Muscle layer of colon (tissue), 2 donors: ENCODE measurements at regions not wholly inside any gene's neighbourhood (a gene's known extent, or its start where the extent isn't known, plus 50 kb on each side); places are given as distances from the start of the nearest gene placed in this dataset.

ENCODE experiments used
- H3K27ac ChIP-seq: one replicate; pipeline ENCODE4 v1.7.0; 2013; ENCODE audit warnings: low read depth, mild to moderate bottlenecking, low read length, moderate library complexity
- H3K27me3 ChIP-seq, 2 donors: one replicate each; pipeline ENCODE4 v1.7.0; 2013; ENCODE audit warnings: low read length in 2 of 2, mild to moderate bottlenecking in 2 of 2; ENCODE audit not compliant: insufficient read depth in 2 of 2, control insufficient read depth in 1 of 2
- H3K36me3 ChIP-seq: one replicate; pipeline ENCODE4 v1.7.0; 2013; ENCODE audit warnings: mild to moderate bottlenecking, low read length; ENCODE audit not compliant: insufficient read depth
- H3K4me1 ChIP-seq: one replicate; pipeline ENCODE4 v1.7.0; 2013; ENCODE audit warnings: mild to moderate bottlenecking, low read length; ENCODE audit not compliant: insufficient read depth
- H3K4me3 ChIP-seq, 2 donors: one replicate each; pipeline ENCODE4 v1.7.0; 2013; ENCODE audit warnings: low read length in 2 of 2, low read depth in 1 of 2, mild to moderate bottlenecking in 1 of 2, moderate library complexity in 1 of 2
- H3K9ac ChIP-seq: one replicate; pipeline ENCODE4 v1.7.0; 2013; ENCODE audit warnings: low read length
- H3K9me3 ChIP-seq: one replicate; pipeline ENCODE4 v1.7.0; 2013; ENCODE audit warnings: mild to moderate bottlenecking, low read length
- donor health status: abdominal sarcoma.
- donor health status: Adenocarcinoma of cecum.

DNA sequence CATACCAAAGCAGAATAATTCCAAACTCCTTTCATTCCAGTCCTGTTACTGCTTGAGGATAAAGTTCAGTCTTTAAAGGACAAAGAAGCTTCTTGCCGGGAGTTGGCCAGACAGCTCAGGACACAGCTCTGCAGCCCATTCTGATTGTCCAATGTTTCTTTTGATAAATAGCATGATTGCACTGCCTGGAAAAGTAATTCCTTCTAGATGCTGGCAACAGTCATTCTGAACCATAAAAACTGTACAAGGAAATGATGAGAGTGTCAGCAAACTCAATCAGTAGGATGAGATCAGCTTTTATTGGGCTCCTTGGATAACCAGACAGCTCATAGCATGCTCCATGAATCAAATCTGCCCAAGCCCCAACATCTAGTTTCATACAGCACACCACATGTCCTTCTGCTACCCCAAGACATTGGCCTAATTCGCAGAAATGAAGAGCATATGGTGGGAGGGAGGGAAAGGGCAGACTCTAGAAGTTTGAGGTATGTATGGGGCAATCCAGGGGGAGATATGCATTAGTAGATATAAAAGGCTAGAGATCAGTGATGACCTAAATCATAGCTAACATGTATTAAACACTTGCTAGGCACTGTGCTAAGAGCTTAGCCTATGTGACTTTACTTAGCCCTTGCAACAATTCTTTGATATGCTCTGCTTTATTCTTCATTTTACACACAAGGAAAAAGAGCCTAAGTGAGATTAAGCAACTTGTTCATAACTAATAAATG, 219.9 kb upstream of the NREP start:
- Histone ChIP-seq H3K4me1 (peaks cover 31% of the 10 kb centered on the region), H3K27me3 (no peaks in the 10 kb centered on the region), H3K36me3 (no peaks in the 10 kb centered on the region), H3K4me3 (no peak overlapping the region), H3K9ac (no peak overlapping the region), H3K27ac (no peak overlapping the region), H3K9me3 (peaks cover 5% of the 10 kb centered on the region)

DNA sequence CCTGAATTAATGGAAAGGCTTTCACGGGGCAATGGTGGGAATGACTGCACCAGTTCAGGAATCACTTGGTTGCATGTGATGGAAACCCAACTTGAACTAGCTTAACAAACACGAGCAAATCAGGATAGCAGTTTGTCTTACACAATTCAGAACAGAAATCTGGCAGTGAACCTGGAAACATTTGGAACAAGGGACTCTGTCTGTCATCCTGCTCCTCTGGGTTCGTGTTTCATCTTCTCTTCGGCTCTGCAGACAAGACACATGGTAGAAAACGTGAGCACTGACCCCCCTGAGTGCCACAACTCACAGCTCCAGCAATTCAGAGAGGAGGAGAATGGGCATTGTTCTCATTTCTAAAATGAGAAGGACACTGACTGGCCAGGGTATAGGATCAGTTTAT, 218.1 kb upstream of the NREP start:
- no peaks in the 10 kb centered on the region for H3K36me3 ChIP-seq
- peaks cover 31% of the 10 kb centered on the region for H3K4me1 ChIP-seq
- peaks cover 5% of the 10 kb centered on the region for H3K9me3 ChIP-seq
- H3K9ac ChIP-seq, result no peak overlapping the region
- no peak overlapping the region for H3K27ac ChIP-seq
- no peaks in the 10 kb centered on the region for H3K27me3 ChIP-seq
- H3K4me3 ChIP-seq, result no peak overlapping the region

DNA sequence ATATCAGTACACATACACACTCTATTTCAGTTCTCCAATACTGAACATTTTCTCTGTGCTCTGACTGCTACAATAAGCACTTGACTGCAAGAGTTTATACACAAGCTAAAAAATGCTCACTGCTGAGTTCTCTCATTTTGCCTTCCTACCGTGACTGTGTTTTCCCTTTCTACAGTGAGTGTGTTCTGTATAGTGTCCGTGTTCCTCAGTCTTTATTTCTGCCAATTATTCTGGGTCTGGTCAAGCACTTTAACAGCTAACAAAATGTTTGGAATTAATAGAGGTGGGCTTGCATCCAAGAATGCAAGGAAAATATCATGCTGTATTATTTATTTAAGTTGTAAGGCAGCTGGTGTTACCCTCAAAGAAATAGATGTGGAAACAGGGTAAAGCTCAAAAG, 217.0 kb upstream of the NREP start:
- Histone ChIP-seq H3K4me3 (no peak overlapping the region), H3K9ac (no peak overlapping the region), H3K27ac (no peak overlapping the region), H3K27me3 (no peaks in the 10 kb centered on the region), H3K9me3 (peaks cover 5% of the 10 kb centered on the region), H3K36me3 (no peaks in the 10 kb centered on the region), H3K4me1 (peaks cover 31% of the 10 kb centered on the region)

GRCh38 chr5:111972548-111972947, 215.6 kb upstream of the NREP start:
- Histone ChIP-seq H3K4me1 (peaks cover 31% of the 10 kb centered on the region), H3K27me3 (no peaks in the 10 kb centered on the region), H3K9ac (no peak overlapping the region), H3K4me3 (no peak overlapping the region), H3K36me3 (no peaks in the 10 kb centered on the region), H3K27ac (no peak overlapping the region), H3K9me3 (no peaks in the 10 kb centered on the region)

DNA sequence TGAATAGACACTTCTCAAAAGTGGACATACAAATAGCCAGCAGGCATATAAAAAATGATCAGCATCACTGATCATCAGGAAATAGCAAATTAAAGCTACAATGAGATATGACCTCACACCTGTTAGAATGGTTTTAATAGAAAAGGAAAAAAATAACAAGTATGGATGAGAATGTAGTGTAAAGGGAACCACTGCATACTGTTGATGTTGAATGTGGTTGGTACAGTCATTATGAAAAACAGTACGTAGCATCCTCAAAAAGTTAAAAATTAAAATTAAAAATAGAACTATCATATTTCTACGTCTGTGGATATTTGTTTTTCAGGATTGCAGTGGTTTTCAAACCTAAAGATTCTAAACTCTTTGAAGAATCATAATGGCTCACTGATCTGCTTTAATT, 215.1 kb upstream of the NREP start:
- H3K27ac ChIP-seq, result no peak overlapping the region
- no peaks in the 10 kb centered on the region for H3K9me3 ChIP-seq
- H3K36me3 ChIP-seq, result no peaks in the 10 kb centered on the region
- peaks cover 31% of the 10 kb centered on the region for H3K4me1 ChIP-seq
- H3K27me3 ChIP-seq, result no peaks in the 10 kb centered on the region
- no peak overlapping the region for H3K9ac ChIP-seq
- no peak overlapping the region for H3K4me3 ChIP-seq

DNA sequence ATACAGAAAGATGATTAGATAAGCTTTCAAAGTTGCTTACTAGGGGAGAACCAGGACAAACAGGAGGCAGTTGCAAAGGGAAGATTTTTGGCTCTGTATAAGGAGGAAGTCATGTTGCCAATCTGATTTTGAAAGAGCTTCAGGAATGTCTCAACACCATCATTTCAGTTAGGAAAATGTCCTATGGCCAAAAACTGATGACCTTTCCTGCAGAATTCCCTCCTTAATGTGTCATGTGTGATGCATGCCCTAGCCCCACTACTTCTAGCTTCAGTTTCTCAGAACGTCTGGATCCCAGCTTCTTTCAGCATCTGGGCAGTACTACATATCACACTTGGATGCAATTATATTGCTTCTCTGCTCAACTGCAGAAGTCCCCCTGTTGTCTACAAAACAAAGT, 211.5 kb upstream of the NREP start:
- Histone ChIP-seq H3K27me3 (no peaks in the 10 kb centered on the region), H3K4me3 (no peak overlapping the region), H3K9ac (no peak overlapping the region), H3K4me1 (peaks cover 4% of the 10 kb centered on the region), H3K27ac (no peak overlapping the region), H3K36me3 (no peaks in the 10 kb centered on the region), H3K9me3 (no peaks in the 10 kb centered on the region)

DNA sequence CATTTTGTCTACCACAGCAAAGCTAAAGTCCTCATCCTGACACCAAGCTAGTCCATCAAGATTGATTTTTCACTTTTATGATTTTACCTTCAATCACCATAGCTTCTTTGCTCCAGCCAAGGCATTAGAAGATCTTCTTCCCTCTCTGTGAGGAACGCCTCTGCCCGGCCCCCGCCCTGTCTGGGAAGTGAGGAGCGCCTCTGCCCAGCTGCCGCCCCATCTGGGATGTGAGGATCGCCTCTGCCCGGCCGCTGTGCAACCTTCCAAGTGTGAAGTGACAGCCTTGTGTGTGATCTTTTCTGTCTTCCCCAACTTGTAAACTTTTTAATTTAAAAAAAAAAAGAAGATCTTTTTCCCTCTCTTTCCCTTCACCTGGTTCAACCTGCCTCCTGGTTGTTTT, 210.5 kb upstream of the NREP start:
- no peaks in the 10 kb centered on the region for H3K4me1 ChIP-seq
- H3K36me3 ChIP-seq, result no peaks in the 10 kb centered on the region
- no peaks in the 10 kb centered on the region for H3K9me3 ChIP-seq
- no peak overlapping the region for H3K9ac ChIP-seq
- no peak overlapping the region for H3K4me3 ChIP-seq
- no peaks in the 10 kb centered on the region for H3K27me3 ChIP-seq
- H3K27ac ChIP-seq, result no peak overlapping the region

DNA sequence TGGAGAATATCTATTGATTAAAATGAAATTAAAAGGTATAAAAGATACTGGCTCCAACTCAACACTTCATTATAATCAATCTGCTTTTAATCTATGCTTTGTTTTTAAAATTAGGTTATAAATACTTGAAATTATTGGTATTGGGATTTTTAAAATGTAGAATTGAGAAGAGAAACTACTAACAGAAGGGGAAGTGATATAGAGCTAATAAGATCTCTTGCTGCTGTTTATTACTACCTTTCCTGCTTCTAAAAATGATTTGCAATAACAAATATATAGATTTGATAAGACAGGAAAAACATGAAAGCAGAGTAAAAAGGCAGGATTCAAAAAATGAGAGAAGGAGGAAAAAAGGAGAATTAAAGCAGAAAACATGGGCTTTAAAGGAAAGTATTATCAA, 209.3 kb upstream of the NREP start:
- H3K9me3 ChIP-seq, result no peaks in the 10 kb centered on the region
- no peak overlapping the region for H3K9ac ChIP-seq
- no peaks in the 10 kb centered on the region for H3K27me3 ChIP-seq
- no peaks in the 10 kb centered on the region for H3K36me3 ChIP-seq
- no peaks in the 10 kb centered on the region for H3K4me1 ChIP-seq
- H3K4me3 ChIP-seq, result no peak overlapping the region
- H3K27ac ChIP-seq, result no peak overlapping the region

GRCh38 chr5:111963555-111963954, 206.6 kb upstream of the NREP start:
- Histone ChIP-seq H3K27me3 (no peaks in the 10 kb centered on the region), H3K9ac (no peak overlapping the region), H3K4me1 (peaks cover 9% of the 10 kb centered on the region), H3K36me3 (no peaks in the 10 kb centered on the region), H3K4me3 (no peak overlapping the region), H3K27ac (no peak overlapping the region), H3K9me3 (no peaks in the 10 kb centered on the region)

GRCh38 chr5:111962906-111963305, 205.9 kb upstream of the NREP start:
- Histone ChIP-seq H3K9ac (no peak overlapping the region), H3K4me1 (peaks cover 9% of the 10 kb centered on the region), H3K9me3 (no peaks in the 10 kb centered on the region), H3K27me3 (no peaks in the 10 kb centered on the region), H3K4me3 (no peak overlapping the region), H3K36me3 (no peaks in the 10 kb centered on the region), H3K27ac (no peak overlapping the region)

GRCh38 chr5:111961862-111962261, 204.9 kb upstream of the NREP start:
- H3K4me3 ChIP-seq, result no peak overlapping the region
- peaks cover 9% of the 10 kb centered on the region for H3K4me1 ChIP-seq
- no peak overlapping the region for H3K9ac ChIP-seq
- no peaks in the 10 kb centered on the region for H3K27me3 ChIP-seq
- H3K27ac ChIP-seq, result no peak overlapping the region
- H3K9me3 ChIP-seq, result no peaks in the 10 kb centered on the region
- H3K36me3 ChIP-seq, result no peaks in the 10 kb centered on the region

DNA sequence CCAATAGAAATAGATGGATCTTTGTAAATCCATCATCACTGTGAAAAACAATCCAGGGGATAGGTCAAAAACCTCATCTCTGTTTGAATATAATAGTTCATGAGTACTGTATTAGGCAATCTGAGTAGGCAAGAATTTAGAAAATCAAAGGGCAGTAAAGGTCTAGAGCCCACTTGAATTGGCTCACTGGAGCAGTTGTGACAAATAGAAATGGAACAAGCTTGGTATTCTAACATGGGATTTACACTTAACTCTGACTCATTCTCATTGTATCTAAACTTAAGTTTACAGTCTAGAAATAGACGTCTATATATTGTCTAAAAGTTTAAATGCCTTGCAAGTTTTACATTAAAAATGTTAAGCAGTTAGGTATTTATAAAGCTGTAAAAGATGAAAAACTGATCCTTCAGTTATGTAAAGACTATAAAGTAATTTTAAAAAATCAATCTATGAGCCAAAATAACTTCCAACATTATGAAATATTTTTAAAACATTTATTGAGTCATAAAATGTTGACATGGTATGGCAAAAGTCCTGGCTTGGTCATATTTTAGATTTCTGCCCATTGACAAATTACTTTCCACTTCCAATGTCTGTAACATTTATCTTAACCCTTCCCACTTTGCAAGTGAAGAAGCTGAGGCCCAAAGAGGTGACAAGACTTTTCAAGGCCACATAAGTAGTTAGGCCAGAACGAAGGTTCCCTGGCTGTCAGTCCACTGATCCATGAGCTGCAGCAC, 203.7 kb upstream of the NREP start:
- Histone ChIP-seq H3K4me1 (peaks cover 9% of the 10 kb centered on the region), H3K9me3 (no peaks in the 10 kb centered on the region), H3K27me3 (no peaks in the 10 kb centered on the region), H3K36me3 (no peaks in the 10 kb centered on the region), H3K27ac (no peak overlapping the region), H3K4me3 (no peak overlapping the region), H3K9ac (no peak overlapping the region)
